ENCODE measurements at regions not wholly inside any gene's neighbourhood (a gene's known extent, or its start where the extent isn't known, plus 50 kb on each side); places are given as distances from the start of the nearest gene placed in this dataset.
A peak's percentile ranks its signal among the peaks of the same experiment; 100 is the strongest.

GRCh38 chr3:70120357-70120966, 120.9 kb downstream of the SAMMSON start (continued):
- TF ChIP-seq ZNF7 (CRISPR knock-in tag; IDR thresholded peaks at IDR 0.05) (no peak), HOXD1 (CRISPR knock-in tag; IDR thresholded peaks at IDR 0.05) (no peak), CSRNP1 (CRISPR knock-in tag; IDR thresholded peaks at IDR 0.05) (no peak), ZHX2 (IDR thresholded peaks at IDR 0.05; ENCODE audit: low read depth) (no peak), ZHX2 (CRISPR knock-in tag; IDR thresholded peaks at IDR 0.05; ENCODE audit: borderline replicate concordance) (no peak), YY1 (IDR thresholded peaks at IDR 0.05; ENCODE audit: insufficient read depth, insufficient replicate concordance, low read depth, low read length) (peak; percentile 61), ZNF713 (CRISPR knock-in tag; IDR thresholded peaks at IDR 0.05) (no peak), FOXP4 (CRISPR knock-in tag; IDR thresholded peaks at IDR 0.05) (no peak), POLR2G (IDR thresholded peaks at IDR 0.05; ENCODE audit: low read depth, low read length) (no peak), ZNF841 (CRISPR knock-in tag; IDR thresholded peaks at IDR 0.05; ENCODE audit: borderline replicate concordance) (no peak), ZNF292 (CRISPR knock-in tag; IDR thresholded peaks at IDR 0.05; ENCODE audit: borderline replicate concordance, low read depth) (no peak), ZFP1 (CRISPR knock-in tag; IDR thresholded peaks at IDR 0.05) (no peak), ZNF557 (CRISPR knock-in tag; IDR thresholded peaks at IDR 0.05) (no peak), ZNF670 (CRISPR knock-in tag; IDR thresholded peaks at IDR 0.05; ENCODE audit: borderline replicate concordance) (no peak), MEIS2 (CRISPR knock-in tag; IDR thresholded peaks at IDR 0.05) (no peak), NFIC (IDR thresholded peaks at IDR 0.05; ENCODE audit: low read length) (no peak)
- TF ChIP-seq, protein P1, sequence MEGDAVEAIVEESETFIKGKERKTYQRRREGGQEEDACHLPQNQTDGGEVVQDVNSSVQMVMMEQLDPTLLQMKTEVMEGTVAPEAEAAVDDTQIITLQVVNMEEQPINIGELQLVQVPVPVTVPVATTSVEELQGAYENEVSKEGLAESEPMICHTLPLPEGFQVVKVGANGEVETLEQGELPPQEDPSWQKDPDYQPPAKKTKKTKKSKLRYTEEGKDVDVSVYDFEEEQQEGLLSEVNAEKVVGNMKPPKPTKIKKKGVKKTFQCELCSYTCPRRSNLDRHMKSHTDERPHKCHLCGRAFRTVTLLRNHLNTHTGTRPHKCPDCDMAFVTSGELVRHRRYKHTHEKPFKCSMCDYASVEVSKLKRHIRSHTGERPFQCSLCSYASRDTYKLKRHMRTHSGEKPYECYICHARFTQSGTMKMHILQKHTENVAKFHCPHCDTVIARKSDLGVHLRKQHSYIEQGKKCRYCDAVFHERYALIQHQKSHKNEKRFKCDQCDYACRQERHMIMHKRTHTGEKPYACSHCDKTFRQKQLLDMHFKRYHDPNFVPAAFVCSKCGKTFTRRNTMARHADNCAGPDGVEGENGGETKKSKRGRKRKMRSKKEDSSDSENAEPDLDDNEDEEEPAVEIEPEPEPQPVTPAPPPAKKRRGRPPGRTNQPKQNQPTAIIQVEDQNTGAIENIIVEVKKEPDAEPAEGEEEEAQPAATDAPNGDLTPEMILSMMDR (CRISPR knock-in tag; IDR thresholded peaks at IDR 0.05) = peak; percentile 86
- TF ChIP-seq, protein P2, sequence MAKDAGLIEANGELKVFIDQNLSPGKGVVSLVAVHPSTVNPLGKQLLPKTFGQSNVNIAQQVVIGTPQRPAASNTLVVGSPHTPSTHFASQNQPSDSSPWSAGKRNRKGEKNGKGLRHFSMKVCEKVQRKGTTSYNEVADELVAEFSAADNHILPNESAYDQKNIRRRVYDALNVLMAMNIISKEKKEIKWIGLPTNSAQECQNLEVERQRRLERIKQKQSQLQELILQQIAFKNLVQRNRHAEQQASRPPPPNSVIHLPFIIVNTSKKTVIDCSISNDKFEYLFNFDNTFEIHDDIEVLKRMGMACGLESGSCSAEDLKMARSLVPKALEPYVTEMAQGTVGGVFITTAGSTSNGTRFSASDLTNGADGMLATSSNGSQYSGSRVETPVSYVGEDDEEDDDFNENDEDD (CRISPR knock-in tag; IDR thresholded peaks at IDR 0.05; ENCODE audit: borderline replicate concordance) = no peak

Data from HepG2 (cell line).